ENCODE measurements at regions not wholly inside any gene's neighbourhood (a gene's known extent, or its start where the extent isn't known, plus 50 kb on each side); places are given as distances from the start of the nearest gene placed in this dataset.
A peak's percentile ranks its signal among the peaks of the same experiment; 100 is the strongest.
"Not testable (repeated sequence)": the region's sequence is repeated elsewhere in the genome, so short reads cannot be mapped to it uniquely, and the experiment has no call there.

- peak; percentile 68 for DNase-seq
Measured at GRCh38 chr22:25462474-25463346, 101.8 kb upstream of the GRK3 start.

DNA sequence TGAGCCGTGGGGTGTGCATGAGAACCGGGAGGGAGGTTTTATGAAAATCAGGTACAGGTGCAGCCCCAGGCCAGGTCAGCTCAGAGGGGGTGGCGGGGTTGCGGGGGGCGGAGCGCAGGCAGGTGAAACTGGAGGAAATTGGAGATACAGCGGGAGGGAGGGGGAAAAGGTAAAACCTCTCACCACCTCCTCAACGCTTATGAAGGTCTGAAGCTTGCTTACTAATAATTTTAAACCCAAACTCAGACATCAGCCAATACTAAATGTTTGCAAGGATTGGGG, 101.2 kb upstream of the GRK3 start:
- not testable (repeated sequence) for DNase-seq

- DNase-seq: not testable (repeated sequence)
Measured at GRCh38 chr22:25464326-25464725, 100.1 kb upstream of the GRK3 start.

DNA sequence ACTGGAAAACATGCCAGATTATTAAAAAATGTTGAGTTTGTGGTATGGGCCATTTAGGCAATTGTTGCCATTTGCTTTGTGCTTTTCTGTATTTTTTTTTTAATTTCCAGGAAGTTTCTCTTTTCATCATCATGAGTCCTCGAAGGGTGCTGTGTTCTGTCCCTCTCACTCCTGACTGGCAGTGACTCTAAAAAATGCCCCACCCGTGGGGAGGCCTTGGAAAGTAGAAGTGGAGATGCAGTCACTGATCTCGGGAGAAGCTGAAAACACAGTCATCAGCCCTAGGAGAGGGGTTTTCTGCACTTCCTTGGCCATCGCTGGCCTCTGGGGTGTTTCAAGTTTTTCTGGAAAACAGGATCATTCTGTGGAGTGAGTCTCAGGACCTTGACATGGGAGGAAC, 98.5 kb upstream of the GRK3 start:
- DNase-seq: no peak

DNA sequence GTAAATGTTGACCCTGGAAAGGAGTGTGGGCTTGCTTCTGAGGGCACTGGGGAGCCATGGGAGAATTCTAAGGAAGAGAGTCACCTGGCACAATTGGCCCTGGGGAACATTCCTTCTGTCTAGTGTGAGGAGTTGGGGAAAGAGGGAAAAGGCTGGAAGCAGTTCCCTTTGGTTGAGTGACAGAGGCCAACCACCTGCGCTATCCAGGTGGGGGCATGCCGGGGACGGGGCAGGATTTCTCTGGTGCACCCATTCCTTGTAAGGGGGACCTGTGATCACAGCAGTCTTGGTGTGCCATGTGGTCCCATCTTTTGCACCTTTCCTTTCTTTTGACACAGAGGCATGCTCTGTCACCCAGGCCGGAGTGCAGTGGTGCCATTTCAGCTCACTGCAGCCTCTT, 92.1 kb upstream of the GRK3 start:
- no peak for DNase-seq

DNA sequence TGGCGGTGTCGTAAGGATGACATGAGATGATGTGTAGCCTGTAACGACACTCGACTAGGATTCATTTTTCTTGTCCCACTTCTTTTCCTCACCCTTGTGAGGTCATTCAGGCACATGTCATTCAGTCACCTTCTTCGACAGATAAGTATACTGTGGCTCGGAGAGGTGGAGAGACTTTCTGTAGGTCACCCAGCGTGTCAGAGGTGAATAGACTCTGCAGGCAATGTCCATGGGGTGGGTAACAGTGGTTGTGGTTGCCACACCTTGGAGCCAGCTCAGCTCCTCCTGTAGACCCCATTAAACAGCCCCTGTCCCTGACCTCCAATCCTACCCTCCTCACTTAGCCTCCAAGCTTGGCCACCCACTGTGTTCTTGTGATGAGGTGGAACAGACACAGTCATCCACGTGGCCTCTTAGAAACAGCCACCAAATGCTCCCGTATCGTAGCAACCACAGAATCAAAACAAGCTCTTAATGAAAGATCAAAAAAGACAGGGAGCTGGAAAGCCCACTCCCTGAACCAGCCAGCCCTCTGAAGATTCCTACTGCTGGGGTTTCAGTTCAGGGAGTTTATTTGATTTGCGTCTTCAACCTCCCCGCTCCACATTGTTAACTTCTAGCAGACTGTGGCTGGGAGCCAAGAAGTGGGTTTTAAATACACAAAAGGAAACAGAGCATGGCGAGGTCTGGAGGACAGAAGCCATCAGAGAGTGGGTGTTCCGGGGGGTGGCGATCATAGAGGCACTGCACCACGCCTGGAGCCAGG, 89.0 kb upstream of the GRK3 start:
- DNase-seq: no peak

GRCh38 chr22:25477358-25477757, 87.1 kb upstream of the GRK3 start:
- DNase-seq: no peak

DNA sequence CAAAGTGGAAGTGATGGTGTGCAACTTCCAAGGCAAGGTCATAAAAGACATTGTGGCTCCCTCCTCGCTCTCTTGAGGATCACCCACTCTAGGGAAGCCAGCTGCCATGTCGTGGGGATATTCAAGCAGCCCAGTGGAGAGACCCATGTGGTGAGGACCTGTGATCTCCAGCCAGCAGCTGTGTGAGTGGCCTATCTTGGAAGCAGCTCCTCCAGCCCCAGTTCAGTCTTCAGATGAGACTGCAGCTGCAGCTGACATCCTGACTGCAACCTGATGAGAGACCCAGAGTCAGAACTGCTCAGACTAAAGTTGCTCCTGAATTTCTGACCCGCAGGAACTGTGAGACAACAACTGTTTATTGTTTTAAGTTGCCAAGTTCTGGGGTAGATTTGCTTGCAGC, 86.4 kb upstream of the GRK3 start:
- no peak for DNase-seq

DNA sequence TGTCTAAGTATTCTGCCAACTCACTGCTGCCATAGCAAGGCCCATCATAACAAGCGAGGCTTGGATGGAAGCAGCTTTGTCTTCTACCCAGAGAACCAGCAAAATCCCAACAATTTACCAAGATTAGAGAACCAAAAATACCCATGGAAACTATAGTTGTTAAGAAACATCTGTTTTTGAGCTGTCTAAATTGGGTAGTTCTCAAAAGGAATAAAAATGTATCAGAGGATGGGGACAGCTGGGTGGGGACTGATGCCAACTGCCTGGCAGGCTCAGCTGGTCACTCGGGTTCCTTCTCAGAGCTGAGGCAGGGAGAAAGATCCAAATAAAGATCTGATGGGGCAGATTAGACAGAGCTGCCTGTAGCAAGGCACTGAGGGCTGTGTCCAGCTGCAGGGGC, 85.9 kb upstream of the GRK3 start:
- DNase-seq: no peak

GRCh38 chr22:25480868-25481267, 83.6 kb upstream of the GRK3 start:
- DNase-seq: not testable (repeated sequence)

GRCh38 chr22:25482091-25482760, 82.2 kb upstream of the GRK3 start:
- no peak for DNase-seq

DNA sequence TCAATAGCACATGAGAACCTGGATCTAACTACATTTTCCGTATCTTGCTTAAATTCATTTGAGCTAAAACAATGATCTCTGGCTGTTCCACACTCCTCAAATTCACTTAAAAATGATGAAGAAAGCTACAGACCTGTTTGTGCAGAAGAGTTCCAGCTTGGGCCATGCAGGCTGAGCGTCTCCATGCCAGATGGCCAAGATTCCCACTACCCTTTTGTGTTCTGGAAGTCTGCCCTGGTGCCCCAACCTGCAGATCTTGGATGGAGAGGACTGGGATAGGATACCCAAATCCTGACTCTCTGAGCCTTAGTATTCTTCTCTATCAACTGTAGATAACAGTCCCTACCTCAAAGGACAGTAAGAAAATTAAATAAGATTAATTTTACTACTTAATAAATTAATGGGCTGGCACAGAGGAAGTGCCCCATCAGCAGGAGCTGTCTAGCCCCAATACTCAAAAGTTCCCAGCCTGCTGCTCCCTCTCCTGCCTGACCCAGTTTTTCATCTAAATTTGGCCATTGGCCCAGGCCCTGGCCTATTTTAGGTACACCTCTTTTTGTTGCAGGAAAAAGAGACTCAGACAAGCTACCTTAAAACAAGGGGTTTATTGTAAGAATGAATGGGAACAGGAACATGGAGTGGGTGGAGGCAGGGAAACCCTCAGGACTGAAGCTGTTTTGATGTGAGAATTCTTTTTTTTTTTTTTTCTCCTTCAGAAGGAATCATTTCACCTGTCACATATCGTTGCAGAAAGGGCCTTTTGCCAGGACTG, 81.4 kb upstream of the GRK3 start:
- no peak for DNase-seq

- DNase-seq: no peak
Measured at GRCh38 chr22:25483931-25484330, 80.5 kb upstream of the GRK3 start.

GRCh38 chr22:25484521-25485315, 79.8 kb upstream of the GRK3 start:
- no peak for DNase-seq

DNA sequence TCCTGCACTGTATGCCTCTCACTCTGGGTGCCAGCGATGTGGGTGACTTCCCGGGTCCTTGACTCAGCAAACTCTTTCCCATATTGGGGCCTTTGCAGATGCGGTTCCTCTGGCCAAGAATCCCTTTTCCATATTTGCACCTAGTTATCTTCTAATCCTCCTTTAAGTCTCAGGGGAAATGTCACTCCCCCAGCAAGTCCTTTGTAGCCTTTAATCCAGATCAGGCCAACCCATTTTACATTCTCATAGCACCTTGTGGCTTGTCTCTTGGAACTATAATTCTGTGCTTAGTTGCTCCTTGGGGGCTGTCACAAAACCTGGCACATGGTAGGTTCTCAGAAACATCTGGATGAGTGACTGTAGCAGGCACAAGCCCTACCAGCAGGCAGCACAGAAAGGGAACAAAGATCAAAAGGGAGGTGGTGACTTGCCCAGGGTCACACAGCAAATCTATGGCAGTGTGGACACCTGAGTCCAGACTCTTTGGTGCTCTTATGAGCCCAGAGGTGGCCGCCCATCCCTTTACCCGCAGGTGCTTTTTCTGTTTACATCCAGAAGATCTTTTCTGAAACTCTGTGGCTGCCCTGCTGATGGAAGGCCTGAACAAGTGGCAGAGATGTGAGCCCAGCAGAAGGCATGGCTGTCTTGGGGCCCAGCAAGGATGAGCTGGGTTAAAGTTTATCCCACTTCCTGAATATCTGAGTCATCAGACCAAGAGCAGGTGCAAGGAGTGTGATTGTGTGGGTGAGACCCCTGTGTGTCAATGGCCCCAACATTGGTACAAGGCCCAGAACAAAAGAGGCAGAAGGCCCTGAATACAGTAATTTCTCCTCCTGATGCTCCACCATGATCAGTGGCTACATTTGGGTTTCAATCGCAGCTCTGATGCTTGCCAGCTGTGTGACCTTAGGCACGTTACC, 78.6 kb upstream of the GRK3 start:
- no peak for DNase-seq

DNA sequence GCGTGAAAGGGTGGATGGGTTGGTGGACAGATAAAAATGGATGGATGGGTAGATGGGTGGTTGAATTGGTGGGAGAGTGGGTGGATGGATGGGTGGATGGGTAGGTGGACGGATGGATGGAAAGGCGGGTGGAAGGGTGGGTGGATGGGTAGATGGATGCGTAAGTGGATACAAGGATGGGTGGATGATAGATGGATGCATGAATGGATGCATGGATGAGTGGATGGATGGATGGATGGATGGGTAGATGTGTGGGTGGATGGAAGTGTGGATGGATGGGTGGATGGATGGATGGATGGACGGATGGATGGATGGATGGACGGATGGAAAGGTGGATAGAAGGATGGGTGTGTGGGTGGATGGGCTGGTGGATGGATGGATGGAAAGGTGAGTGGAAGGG, 77.0 kb upstream of the GRK3 start:
- DNase-seq: no peak

- peak; percentile 4 for DNase-seq
Measured at GRCh38 chr22:25488244-25489020, 76.0 kb upstream of the GRK3 start.

GRCh38 chr22:25489947-25490346, 74.5 kb upstream of the GRK3 start:
- no peak for DNase-seq

GRCh38 chr22:25490896-25491295, 73.6 kb upstream of the GRK3 start:
- DNase-seq: no peak

GRCh38 chr22:25492162-25492561, 72.3 kb upstream of the GRK3 start:
- no peak for DNase-seq
